SK-N-DZ (cell line): ENCODE measurements at regions not wholly inside any gene's neighbourhood (a gene's known extent, or its start where the extent isn't known, plus 50 kb on each side); places are given as distances from the start of the nearest gene placed in this dataset.
A peak's percentile ranks its signal among the peaks of the same experiment; 100 is the strongest.
"Not testable (repeated sequence)": the region's sequence is repeated elsewhere in the genome, so short reads cannot be mapped to it uniquely, and the experiment has no call there.

Experiments used
- DNase-seq: peaks from one replicate; pipeline ENCODE4 v3.0.0-alpha.2; 2015; ENCODE audit warnings: low spot score

DNA sequence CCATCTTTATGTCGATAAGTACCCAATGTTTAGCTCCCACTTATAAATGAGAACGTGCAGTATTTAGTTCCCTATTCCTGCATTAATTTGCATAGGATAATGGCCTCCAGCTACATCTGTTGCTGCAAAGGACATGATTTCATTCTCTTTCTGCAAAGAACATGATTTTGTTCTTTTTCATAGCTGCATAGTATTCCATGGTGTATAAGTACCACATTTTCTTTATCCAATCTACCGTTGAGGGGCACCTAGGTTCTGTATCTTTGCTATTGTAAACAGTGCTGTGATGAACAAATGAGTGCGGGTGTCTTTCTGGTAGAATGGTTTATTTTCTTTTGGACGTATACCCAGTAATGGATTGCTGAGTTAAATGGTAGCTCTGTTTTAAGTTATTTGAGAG lies 63.0 kb downstream of the HLX start:
- DNase-seq, result no peak

DNA sequence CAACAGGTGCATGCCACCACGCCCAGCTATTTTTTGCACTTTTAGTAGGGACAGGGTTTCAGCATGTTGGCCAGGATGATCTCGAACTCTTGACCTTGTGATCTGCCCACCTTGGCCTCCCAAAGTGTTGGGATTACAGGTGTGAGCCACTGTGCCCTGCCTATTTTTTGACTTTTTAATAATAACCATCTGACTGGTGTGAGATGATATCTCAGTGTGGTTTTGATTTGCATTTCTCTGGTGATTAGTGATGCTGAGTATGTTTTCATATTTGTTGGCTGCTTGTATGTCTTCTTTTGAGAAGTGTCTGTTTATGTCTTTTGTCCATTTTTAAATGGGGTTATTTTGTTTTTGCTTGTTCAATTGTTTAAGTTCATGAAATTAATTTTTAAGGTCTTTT lies 63.7 kb downstream of the HLX start:
- DNase-seq, result not testable (repeated sequence)

DNA sequence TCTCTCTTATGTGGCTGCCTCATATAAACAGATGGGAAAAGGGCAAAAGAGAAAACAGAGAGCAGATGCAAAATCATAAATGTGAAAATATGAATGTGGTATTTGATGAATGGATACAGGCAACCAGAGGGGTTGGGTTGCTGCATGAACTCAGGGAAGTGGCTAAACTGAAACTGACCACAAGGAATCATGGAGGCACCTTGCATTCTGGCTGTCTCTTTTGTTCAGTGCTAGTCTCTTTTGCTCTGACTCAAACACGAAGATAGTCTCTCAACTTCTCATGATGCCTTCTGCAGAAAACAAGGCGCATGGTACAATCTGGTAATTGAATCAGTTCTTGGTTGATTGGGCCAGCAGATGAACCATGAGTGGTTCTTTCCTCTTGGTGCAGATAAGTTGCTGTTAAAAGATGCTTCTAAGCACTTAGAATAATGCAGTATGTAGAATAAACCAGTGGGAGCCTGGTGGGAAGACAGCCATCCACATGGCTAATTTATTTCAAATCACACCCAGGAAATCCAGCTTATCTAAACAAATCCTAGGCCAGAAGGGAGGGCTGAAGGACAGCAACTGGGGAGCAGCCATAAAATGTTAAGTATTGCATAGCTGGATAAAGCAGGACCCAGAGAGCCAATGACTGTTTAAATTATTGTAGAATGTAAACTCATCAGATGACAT lies 64.2 kb downstream of the HLX start:
- DNase-seq, result peak; percentile 26

DNA sequence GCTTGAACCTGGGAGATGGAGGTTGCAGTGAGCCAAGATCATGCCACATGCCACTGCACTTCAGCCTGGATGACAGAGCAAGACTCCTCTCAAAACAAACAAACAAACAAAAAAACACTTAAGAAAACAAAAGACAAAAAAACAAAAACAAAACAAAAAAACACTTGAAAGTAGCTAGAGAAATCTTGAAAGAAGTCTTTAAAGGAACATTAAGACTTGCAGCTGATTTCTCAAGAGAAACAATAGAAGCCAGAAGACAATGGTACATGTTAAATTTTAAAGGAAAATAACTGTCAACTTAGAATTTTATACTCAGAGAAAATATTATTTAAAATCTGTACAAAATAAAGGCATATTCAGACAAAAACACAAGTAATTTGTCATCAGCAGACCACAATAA lies 71.3 kb downstream of the HLX start:
- DNase-seq, result no peak

DNA sequence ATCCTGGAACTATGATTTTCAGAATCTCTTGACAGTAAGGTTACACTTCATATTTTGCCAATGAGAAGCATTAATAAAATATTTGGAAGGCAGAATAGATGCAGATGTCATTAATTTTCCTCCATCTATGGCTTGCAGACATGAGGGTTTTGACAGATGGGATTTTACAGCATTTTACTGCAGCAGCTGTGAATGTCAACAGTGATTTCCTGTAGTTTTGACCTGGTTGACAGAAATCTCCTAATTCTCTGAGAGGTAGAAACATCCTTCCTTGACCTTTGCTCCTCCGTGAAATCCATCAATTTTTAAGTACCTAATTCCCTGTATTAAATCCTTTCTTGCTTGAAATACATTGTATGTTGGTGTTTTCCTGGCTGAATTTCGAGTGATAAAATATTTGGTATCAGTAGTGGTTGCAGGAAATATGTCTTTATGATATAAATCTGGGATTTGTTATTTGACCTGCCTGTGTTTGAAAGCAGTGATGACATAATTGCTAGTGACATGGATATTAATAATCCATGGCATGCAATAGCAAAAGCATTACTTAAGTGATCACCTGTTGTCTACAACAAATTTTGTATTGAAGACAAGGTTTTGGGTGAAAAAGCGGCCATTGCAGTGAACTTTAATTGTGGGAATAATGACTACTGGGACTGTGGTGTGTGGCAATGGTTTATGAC lies 73.9 kb downstream of the HLX start:
- DNase-seq, result no peak

DNA sequence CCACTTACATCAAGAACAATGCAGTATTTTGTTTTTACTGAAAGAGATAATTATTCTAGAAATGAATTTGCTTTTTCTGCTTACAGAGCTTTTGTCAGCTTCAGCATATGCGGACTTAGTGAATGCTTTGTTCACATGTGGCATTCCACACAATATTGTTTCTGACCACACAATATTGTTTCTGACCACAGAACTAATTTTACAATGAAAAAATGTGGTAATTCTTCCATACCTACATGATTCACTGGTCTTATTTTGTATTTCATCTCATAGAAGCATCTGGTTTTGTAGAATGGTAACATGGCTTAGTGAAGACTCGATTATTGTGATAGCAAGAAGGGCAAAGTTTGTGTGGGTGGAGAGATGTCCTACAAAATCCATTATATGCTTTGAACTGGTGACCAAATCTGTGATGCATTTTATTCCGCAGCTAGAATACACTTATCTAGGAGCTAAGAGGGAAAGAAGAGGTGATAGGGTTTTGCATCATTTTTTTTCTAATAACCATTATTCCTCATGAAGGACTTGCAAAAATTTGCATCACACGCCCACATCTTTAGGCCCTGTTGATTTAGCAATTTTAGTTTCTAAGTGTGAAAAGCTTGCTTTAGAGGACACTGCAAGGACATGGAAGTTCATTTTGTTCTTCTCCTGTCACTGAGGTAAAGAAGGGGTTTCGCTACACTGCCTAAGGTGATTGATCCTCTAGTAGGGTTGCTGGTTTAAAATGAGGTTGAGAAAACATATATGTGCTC lies 75.3 kb downstream of the HLX start:
- no peak for DNase-seq

DNA sequence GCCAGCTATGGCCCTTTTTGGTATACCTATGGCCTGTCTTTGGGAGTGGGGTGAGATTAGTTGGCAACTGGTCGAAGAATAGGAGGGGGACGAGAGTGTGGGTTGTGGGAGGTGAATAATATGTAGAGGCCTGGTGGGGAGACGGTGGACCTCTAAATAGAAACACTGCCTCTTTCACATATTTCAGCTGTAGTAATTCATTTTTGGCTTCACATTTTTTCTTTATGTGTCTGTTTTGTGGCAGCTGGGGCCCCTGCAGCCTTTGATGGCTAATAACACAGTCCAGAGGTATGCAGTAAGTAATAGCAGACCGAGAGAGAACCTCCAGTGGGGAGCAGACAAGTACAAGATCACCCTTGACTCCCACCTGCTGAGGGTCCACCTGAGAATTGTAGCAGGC lies 75.9 kb downstream of the HLX start:
- DNase-seq, result no peak

DNA sequence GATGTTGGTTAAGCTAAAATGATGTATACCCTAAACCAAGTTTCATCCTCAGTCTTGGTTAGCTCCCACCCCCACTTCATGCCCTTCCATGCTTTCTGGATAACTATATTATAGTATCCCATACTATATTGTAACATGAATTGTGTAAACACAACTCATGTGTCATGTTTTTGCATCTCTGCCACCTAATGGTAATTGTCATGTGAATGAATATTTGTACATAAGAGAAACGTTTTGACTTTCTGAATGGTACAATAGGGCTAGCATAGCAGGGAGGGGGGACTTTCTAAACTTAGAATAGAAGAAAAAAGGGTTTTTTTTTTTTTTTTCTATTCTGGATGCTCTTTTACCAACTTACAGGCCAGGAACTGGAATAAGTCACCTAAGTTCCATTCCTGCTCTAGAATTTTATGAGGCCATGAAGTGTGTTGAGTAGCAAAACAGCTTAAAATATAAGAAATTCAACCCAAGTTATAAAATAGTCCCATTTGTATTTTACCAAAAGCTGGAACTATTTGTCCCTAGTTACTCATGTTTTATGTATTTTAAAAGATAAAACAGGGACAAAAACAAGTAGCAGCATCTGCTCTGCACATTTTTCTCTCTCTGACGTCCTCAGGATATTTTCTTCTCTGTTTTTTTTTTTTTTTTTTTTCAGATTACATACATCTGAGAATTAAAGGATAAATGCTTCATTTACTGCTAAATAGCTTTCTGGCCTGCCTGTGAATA lies 77.4 kb downstream of the HLX start:
- DNase-seq, result no peak

DNA sequence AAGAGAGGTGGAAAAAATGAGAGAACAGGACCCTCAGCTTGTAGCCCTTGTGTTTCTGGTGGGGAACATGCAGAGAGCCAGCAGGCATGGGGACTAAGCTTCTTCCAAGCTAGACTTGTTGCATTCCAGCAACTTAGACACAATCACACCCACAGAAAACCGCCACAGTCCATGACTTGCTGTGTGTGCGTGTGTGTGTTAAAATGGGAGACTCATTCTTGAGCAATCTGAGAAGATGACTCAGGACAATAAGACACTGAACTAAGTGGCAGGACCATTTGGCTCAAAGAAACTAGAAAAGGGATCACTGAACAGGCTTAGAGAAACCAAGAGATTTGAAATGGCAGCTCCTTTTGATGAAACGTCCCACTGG lies 78.0 kb downstream of the HLX start:
- no peak for DNase-seq

DNA sequence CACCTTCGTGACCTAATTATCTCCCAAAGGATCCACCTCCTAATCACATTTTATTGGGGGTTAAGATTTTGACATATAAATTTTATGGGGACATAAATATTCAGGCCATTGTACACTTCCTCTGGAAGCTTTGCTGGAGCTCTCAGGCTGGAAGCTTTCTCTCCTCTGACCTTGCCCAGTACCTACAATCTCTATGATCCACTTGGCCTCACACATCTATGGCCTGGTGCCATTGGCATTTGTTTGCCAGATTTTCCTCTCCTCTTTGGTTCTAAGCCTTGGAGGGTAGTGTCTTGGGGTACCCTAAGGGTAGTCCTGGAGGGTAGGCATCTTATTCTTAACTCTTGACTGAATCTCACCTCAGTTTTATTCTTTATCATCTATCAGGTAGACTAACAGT lies 79.0 kb downstream of the HLX start:
- no peak for DNase-seq

DNA sequence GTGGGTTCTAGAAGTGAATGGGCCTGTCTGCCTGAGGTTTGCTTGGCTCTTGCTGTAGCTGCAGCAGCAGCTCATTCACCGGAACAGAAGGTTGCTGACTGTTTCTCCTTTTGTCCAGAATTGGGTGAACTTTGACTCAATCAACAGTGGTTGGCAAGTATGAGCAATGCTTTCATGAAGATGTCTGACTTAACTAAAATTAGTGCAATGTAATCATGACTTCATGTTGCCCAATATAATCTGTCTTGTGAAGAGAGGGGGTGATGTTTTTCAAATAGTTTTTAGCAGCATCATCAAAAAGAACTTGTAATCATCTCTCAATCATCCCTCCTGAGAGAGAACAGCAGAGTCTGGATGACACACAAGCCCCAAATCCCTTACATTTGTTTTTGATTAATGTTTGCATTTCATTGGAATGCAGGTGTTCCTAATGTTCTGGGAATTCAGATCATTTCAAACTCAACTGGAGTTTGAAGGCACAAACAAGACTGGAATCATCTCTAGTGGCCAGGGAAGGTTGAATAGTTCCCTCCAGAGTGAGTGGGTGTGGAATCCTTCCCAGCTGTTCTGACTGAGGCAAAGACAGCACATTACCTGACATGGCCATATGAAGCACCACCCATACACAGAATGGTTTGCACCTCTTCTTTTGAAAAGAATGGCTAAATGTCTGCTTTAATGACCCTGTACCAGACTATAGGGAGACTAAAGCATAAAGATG lies 82.9 kb downstream of the HLX start:
- DNase-seq, result no peak

DNA sequence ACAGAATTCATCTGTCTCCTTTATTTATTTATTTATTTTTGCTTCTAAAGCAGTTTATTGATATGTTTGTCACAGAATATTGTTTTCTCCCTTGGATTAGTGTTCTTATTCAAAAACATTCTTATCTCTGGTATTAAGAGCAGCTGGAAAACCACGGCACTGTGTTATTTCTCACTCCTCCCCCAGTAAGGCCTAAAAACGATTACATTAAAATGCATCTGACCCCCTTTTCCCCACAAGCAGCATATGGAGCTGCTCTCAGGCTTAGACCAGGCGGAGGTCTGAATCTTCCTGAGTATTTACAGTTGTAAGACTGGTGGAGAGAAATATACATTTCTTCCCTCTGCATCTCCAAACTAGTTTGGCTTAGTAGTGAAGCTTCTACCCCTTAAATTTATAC lies 86.8 kb downstream of the HLX start:
- DNase-seq, result peak; percentile 21

DNA sequence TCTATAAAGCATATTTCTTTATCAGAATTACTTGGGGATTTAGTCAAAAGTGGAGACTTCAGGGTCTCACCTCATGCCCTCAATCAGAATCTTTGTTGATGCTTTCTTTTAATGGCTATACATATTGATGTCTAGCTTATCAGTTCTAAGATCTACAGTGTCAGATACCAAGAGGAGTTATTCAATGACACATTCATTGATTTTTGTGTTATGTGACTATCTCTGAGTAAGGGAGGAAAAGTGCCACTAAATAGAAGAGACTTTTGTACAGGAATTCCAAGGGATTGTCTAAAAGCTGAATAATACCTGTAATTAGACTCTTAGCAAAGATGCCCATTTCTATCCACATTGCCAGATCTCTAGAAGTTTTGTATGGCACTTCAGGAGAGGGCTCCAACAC lies 87.2 kb downstream of the HLX start:
- DNase-seq, result peak; percentile 15

DNA sequence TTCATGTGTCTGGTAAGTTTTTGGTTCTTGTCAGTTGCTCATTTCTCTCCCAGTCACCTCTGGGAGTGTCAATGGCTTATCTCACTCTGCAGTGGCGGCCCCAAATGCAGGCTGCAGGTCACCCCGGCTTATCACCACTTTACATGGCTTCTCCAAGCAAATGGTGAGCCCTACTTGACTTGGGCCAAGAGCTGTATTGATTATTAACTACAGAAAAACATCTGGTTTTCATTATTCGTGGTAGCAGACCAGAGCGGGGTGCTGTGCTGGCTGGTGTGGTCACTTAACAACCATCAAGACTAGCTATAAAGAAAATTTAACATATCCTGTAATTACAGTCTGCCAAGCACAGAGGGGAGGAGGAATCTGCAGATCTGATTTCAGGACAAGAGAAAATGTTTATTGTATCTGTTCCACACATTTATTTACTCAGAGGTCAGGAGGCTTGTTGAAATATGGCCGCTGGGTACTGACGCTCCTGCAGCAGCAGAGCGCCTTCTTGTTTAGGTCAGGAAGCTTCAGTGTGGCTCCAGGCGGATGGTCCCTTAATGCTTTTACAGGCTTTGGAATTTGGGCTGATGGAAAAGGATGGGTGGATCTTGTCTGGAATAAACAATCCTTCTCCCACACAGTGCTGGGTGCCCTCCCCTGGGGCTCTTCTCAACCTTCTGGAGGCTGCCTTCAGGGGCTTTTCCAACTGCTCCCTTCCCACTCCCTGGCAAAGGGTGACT lies 87.8 kb downstream of the HLX start:
- DNase-seq, result peak; percentile 75

DNA sequence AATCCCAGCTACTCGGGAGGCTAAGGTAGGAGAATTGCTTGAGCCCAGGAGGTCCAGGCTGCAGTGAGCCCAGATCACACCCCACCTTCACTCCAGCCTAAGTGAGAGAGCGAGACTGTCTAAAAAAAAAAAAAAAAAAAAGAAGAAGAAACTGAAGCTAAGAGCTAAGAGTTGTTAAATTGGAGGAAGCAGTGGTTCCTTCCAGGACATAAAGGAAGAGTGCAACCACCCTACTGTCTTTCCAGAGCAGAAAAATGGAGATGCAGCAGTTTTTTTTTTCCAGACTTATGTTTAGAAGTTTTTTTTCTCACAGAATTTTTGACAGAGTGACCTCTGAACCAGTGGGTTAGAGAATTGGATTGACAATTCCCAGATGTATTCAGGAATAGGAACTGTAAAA lies 88.7 kb downstream of the HLX start:
- no peak for DNase-seq

DNA sequence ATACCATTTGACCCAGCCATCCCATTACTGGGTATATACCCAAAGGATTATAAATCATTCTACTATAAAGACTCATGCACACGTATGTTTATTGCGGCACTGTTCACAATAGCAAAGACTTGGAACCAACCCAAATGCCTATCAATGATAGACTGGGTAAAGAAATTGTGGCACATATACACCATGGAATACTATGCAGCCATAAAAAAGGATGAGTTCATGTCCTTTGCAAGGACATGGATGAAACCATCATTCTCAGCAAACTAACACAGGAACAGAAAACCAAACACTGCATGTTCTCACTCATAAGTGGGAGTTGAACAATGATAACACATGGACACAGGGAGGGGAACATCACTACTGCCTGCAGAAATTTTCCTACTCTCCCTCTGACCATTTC lies 90.0 kb downstream of the HLX start:
- not testable (repeated sequence) for DNase-seq

DNA sequence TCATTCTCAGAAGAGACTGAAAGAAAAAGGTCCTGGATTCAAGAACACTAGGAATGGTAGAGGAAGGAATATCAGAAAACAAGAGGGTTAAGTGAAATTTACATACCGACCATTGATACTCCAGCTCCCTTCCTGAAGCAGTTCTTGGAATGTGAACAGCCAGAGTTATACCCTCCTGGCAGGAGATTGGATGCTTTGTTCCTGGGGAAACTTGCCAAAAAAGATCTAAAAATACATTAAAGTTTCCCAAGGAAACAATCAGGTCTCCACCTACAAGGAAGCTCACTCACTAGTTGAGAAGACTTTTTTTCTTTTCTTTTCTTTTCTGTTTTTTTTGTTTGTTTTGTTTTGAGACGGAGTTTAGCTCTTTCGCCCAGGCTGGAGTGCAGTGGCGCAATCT lies 91.1 kb downstream of the HLX start:
- no peak for DNase-seq

DNA sequence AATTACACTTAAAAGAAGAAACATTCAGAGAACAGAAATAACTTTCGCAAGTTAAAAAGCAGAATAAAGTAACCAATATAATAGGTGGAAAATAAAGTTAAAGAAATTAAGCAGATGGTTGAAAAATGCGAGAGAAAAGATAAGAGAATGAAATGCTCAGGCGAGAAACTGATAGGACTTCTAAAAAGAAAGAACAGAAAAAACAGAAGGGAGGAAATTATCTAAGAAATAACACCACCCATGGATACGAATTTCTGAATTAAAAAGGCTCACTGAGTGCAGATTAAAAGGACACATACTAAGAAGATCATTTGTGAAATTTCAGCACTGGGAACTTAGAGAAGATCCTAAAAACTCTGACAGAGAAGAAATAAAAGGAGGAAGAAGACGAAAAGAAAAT lies 92.0 kb downstream of the HLX start:
- DNase-seq, result no peak

DNA sequence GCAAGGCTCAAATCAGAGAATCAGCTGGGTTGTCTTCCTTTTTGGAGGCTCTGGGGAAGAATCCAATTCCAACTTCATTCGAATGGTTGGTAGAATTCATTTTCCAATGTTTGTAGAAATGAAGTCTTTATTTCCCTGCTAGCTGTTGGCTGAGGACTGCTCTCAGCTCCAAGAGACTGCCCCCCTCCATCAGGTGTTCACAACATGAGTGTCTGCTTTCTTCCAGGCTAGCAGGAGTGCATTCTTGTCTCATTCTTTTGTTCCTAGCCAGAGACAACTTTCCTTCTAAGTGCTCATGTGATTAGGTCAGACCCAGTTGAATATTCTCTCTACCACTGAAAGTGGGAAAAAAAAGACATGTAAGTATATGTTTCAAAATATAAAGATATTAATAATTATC lies 95.2 kb downstream of the HLX start:
- no peak for DNase-seq

DNA sequence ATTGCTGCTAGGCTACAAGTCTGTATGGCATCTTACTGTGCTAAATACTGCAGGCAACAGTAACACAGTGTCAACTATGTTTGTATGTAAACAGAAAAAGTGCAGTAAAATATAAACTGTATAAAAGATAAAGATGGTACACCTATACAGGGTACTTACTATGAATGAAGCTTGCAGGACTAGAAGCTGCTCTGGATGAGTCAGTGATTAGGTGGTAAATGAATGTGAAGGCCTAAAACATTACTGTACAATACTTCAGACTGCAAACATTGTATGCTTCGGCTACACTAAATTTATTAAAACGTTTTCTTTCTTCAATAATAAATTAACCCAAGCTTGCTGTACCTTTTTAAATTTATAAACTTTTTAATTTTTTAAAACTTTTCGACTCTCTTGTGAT lies 97.1 kb downstream of the HLX start:
- DNase-seq, result no peak

DNA sequence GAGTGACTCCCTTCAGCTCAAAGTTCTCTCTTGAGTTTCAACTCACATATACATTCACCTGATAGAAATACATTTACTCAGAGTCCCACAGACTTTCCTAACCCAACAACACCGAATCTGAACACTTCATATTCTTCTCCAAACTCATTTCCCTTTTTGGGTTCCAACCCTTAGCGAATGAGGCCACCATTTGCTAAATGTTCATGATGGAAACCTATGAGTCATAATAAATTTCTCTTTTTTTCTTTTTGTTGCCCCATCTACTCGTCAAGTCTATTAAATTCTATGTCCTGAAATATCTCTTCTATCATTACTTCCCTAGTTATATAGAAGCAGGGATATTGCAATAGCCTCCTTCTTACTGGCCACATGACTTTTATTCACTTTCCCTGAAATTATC lies 100.1 kb downstream of the HLX start:
- DNase-seq, result no peak
